ELR (cell line): ENCODE measurements at regions not wholly inside any gene's neighbourhood (a gene's known extent, or its start where the extent isn't known, plus 50 kb on each side); places are given as distances from the start of the nearest gene placed in this dataset.
A peak's percentile ranks its signal among the peaks of the same experiment; 100 is the strongest.
"Not testable (repeated sequence)": the region's sequence is repeated elsewhere in the genome, so short reads cannot be mapped to it uniquely, and the experiment has no call there.

ENCODE experiments used
- DNase-seq: peaks from one replicate; pipeline ENCODE4 v3.0.0-alpha.2; 2015; ENCODE audit warnings: low read depth

GRCh38 chr22:25489947-25490346 lies 74.5 kb upstream of the GRK3 start:
- DNase-seq = no peak

GRCh38 chr22:25490896-25491295 lies 73.6 kb upstream of the GRK3 start:
- no peak for DNase-seq

- no peak for DNase-seq
These were observed 72.3 kb upstream of the GRK3 start for GRCh38 chr22:25492162-25492561.

GRCh38 chr22:25492841-25493734 lies 71.4 kb upstream of the GRK3 start:
- no peak for DNase-seq

GRCh38 chr22:25493794-25494193 lies 70.7 kb upstream of the GRK3 start:
- no peak for DNase-seq

- DNase-seq = no peak
These were observed 69.7 kb upstream of the GRK3 start for GRCh38 chr22:25494774-25495173.

- DNase-seq = no peak
These were observed 69.2 kb upstream of the GRK3 start for GRCh38 chr22:25495285-25495684.

- no peak for DNase-seq
These were observed 67.9 kb upstream of the GRK3 start for GRCh38 chr22:25496396-25497064.

GRCh38 chr22:25497181-25497641 lies 67.3 kb upstream of the GRK3 start:
- no peak for DNase-seq

GRCh38 chr22:25497716-25498115 lies 66.8 kb upstream of the GRK3 start:
- DNase-seq = no peak

GRCh38 chr22:25500671-25501070 lies 63.8 kb upstream of the GRK3 start:
- not testable (repeated sequence) for DNase-seq

- not testable (repeated sequence) for DNase-seq
These were observed 60.5 kb upstream of the GRK3 start for GRCh38 chr22:25504017-25504416.

GRCh38 chr22:25508161-25508560 lies 56.3 kb upstream of the GRK3 start:
- DNase-seq = no peak

GRCh38 chr22:25508761-25509321 lies 55.6 kb upstream of the GRK3 start:
- no peak for DNase-seq

- no peak for DNase-seq
These were observed 55.1 kb upstream of the GRK3 start for GRCh38 chr22:25509374-25509791.

- no peak for DNase-seq
These were observed 53.6 kb upstream of the GRK3 start for GRCh38 chr22:25510876-25511275.

GRCh38 chr22:25511725-25512124 lies 52.8 kb upstream of the GRK3 start:
- DNase-seq = no peak

- peak; percentile 8 for DNase-seq
These were observed 49.9 kb upstream of the GRK3 start for GRCh38 chr22:25514436-25515180.
